Stimulated activated CD8-positive, alpha-beta memory T cell treated with anti-CD3 and anti-CD28 coated beads, Interleukin-2, amount 100 ng/mL, for 48 hours (primary cell): ENCODE measurements at regions not wholly inside any gene's neighbourhood (a gene's known extent, or its start where the extent isn't known, plus 50 kb on each side); places are given as distances from the start of the nearest gene placed in this dataset.
"Not testable (repeated sequence)": the region's sequence is repeated elsewhere in the genome, so short reads cannot be mapped to it uniquely, and the experiment has no call there.

Source experiments
- DNase-seq, 2 donors: peaks; one replicate each; pipeline ENCODE4 v3.0.0-alpha.2; 2020; ENCODE audit warnings: low read depth in 2 of 2

DNA sequence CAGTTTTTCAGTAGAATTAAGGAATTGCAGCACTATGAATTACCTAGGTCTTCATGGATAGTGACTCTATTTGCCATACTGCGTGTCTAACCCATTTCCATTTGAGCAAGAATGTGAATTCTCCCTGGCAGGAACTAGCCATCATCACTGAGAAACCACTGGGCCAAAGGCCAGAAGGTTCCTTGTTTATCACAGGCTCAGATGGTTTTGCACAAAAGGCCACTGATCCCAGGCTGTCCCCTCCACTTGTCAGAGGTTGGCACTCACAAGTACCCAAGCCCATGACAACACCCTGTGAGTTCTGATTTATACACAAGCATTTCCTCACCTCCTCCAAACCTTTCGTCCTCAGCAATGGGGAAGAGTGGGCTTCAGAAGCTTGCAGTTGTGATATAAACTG, 131.8 kb downstream of the FOXB1 start:
- DNase-seq = no peak

DNA sequence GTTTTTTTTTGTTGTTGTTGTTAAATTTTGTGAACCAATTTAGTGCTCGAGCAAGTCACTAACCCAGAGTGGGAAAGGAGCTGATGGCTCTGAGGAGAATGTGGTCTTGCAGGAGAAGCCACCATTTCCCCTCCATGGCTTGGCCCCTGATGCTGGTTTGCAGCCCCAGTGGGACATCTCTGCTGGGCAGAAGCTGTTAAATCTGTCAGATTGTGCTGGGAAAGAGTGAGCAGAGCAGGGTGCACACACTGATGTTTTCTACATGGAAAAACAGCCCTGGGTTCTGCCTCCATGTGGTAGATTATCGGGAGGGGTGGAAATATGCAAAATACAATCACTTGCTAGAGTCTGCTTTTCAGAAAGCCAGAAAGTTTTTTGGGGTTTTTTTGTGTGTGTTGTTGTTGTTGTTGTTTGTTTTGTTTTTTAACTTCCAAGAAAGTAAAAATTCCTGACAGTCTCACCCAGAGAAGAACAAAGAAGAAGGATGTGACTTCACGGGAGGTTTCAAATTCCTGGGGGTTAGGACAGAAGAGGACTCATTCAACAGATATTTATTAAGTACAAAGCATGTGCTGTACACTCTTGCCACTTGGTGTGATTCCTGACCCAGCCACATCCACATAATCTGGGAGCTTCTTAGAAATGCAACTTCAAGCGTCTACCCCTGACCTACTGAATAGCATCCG, 133.7 kb downstream of the FOXB1 start:
- no peak for DNase-seq

DNA sequence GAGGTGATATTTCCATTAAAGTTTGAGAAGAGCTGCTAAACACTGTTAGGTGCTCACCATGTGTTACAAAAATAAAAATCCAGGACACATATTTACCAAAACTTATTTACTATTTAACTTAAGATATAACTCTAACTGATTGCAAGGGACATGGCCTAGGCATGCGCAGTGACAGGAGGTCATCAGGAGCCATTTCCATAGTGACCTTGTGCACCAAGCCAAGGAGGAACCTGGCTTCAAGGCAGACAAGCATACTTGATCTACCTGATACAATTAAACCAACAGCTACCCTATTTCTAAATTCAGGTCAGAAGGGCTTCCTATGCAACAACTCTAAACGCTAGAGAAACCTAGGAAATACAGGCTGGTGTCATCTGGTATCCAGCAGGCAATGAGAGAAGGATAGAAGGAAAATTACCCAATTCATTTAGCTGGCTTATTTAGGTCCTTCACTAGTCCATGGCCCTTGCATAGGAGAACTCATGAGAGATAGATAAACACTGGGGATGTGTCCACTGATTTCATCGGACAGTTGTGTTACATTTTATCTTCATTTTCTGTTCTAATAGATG, 134.4 kb downstream of the FOXB1 start:
- no peak for DNase-seq

DNA sequence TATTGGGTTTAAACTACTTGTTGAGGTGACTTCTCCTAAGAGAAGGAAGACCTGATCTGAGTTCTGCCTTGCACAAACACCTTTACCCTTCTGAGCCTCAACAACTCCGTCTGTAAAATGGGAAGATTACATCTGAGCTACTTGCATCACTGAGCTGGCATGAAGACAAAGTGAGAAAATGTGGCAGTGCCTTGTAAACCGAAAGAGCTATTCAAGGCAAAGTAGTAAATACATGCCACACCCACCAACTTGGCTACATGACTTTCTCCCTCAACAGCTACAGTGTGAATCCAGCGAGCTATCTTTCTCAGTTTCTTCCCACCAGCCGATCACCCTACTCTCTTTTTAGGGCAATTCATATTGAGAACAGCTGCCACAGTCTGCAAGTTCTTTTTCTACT, 148.3 kb downstream of the FOXB1 start:
- no peak for DNase-seq

DNA sequence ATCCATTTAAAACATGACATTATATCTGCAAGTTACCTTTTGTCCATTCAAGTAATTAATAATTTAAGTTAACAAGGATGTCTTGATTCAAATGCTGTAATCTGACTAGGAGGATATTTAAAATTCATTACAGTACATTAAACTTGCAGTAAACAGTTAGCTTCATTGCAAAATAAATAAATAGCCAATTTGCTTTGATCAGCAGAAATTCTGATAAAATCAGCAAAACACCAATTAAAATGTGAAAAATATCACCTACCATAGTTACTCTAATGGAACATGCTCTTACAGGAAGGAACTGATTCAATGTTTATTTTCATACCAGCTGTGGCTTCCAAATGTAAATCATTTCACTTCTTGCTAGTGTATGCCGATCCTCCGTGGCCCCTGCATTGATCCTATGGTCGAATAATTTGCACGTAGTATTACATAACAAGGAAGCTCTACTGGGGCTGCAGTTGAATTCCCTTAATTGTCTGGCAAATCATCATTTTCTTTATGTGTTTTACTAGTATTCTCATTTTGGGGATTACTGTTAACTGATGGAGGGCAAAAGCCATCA, 150.7 kb downstream of the FOXB1 start:
- no peak for DNase-seq

DNA sequence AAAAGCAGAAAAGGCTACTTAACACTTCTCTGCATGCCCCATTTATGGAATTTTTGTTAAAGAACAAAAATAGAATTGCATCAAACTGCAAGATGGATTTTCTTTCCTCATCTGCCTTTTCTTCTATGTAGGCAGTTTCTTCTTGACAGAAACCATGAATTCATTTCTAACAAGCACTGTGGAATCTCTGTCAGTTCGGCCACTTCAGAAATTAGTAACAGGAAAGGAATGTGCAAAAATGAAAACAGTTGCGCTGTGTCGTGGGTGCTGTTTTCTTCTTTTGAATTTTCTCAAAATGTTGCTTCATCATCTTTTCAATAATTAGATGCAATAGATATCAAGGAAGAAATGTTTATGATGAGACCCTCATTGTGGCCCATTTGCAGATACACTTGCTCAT, 151.6 kb downstream of the FOXB1 start:
- no peak for DNase-seq

DNA sequence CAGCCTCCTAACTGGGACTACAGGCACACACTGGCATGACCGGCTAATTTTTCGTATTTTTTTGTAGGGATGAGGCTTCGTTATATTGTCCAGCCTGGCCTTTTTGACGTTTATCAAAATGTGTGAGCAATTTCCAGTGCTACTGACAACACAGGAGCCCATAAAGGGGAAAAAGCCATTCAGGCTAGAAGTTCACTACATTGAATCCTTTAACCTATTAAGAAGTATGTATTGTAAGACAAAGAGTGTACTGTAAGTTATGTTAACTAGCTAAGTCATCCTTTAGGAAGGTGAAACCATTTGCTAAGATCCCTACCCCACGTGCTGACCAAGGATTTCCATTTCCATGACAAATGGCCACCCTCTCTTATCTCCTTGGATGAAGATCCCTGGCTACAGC, 156.8 kb downstream of the FOXB1 start:
- DNase-seq = no peak

DNA sequence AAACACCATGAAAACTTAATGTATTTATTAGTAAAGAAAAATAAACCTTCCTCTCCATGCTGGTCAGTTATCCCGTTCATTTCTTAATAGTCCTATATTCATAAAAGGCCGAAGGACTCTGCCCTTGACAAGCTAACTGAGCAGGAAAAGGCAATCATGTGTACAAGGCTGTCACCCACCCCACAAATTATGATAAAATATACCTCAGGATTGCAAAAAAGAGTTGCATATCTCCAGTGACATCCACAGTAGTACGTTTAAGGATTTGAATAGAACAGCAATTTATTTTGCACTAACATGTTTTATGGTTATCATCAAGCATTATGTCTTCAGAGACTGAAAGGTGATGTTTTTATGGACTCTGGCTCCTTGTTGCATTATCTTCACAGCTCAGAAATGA, 157.6 kb downstream of the FOXB1 start:
- DNase-seq = no peak

DNA sequence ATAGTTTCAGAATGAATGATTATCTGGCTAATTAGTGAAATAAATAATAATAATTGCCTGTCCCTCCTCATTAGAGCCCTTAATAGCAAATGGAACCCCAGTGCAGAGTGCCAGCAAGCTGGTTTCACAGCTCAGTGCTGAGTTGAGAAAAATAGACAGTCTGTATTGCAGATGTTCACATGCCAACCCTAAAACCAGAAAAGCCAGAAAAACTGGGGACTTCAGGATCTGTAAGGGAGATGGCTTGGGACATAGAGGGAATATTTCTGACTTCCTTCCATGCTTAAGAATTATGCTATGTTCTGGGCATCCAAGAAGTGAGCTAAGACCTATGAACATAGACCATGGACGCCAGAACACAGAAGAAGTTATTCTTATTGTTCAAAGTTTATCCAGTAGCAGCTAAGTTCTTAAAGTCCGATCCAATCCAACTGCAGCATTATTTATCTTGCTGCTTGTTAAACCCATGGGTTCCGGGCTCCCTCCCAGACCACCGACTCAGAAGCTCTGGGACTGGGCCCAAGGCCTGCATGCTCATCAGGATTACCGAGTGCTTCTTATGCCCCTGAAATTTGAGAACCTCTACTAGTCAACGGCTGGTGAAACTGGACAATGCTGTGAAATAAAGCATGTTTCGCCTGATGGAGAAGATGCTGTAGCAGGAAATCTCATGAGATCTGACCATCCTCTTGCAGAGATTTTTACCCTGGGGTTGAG, 158.3 kb downstream of the FOXB1 start:
- DNase-seq = no peak

DNA sequence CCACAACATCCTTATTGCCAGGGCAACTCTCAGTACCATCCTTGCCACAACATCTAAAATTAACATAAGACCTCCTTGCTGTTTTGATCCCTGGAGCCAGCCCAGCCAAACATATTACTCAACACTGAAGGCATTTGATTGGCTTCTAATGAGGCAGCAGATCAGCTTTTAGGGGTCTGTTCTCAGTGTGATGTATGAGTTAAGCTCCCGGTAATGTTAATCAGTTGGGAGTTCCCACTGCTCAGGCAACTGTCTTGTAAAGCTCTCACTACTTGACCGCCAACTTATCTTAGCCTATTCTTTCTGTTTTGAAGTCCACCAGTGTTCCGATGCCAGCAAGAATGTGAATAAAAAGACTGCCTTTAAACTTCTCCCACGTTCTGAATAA, 158.9 kb downstream of the FOXB1 start:
- DNase-seq = no peak

DNA sequence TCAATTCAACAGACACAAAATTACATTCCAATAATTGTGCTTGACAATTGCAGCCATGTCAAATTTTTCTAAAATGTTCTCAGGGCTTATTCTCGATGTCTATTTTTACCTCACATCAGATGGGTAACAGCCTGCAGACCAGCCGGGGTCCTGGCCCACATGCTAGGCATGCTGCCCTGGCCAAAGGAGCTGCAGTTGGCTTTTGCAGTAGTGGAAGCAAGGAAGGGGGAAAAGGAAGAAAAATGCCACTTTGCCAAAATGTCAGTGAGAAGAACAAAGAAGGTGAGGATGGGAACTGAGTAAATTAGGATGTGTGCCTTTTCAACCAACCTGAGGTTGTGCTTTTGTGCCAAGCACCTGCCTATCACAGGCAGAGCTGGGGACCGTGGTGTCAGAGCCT, 161.0 kb downstream of the FOXB1 start:
- no peak for DNase-seq

DNA sequence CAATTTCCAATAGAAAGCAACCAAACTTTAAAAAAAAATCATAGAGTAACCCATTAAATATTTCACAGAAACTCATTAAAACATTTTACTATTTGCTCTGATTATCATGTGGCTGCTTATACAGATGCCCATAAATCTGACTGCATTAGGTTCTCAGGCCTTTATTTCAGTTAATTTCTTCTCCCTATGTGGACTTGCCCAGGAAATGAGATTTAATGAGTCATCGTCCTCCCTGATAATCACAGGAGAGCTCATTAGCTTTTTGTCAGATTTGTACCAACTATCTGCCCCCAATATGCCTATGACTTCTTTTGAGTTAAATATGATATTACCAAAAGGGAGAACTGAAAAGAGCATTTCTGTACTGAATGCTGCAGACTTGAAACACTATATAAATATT, 168.0 kb downstream of the FOXB1 start:
- no peak for DNase-seq

DNA sequence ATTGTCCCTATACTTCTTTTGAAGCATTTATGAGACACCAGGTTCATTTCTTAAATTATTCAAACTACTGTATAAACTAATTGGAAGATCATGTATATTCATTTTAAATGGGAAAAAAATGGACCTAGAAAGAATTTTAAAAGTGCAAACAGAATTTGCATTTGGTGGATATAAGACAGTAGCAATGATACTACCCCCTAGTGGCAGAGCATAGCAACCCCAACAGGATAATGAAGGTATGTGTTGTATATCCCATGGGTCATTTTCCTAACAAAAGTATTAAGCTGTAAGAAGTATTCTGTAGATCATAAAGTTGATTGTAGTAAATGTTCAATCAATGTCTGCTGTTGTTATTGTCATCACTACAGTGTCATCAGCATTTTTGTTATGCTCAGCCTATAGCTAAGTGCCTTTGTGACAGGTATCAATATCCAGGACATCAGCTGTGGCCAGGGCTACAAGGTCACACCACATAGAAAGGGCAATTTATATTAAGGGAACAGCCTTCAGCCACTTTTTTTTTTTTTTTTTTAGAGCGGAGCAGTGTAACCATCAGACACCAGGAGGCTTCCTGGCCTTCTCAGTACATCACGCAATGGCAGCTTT, 175.8 kb downstream of the FOXB1 start:
- DNase-seq = no peak

DNA sequence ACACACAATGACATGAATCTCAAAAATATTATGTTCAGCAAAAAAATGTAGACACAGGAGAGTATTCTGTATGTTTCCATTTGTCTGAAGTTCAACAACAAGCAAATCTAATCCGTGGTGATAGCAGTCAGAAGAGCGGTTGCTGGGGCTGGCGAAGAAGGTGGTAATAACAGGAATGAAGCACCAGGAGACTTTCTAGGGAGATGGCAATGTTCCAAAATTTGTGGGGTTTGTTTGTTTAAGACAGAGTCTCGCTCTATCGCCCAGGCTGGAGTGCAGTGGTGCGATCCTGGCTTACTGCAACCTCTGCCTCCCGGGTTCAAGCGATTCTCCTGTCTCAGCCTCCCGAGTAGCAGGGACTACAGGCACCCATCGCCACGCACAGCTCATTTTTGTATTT, 177.8 kb downstream of the FOXB1 start:
- DNase-seq = not testable (repeated sequence)

DNA sequence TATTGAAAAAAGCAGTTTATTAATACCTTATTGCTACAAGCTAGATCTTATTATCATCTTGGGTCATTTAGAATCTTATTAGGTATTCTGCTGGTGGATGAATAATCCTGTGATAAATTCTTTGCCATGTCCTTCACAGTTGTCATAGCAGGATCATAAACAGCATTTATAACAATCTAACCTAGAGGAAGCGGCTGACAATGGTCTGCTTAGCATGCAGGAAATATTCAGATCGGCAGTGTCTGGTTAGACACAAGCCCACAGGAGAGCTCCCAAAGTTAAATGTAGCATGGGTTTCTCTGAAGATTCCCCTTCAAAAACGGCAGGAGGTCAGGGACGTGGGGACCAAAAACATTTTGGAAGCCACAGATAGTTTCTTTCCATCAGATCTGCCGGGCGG, 179.3 kb downstream of the FOXB1 start:
- DNase-seq = no peak

DNA sequence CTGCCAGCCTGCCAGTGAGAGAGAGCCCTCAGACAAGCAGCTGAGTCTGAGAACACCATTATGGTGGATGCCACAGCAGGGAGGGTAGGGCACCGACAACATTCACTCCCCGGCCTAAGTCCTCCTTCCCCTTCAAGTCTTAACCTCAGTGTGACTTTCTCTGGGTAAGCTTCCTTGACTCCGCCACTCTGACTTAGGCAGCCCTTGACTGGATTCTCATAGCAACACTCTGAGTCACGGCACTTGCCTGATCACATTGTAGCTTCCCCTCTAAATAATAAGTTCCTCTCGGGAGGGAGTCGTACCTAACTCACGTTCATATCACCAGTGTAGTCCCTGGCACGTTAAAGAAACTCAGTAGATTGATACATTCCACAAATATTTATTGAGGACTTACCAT, 180.5 kb downstream of the FOXB1 start:
- no peak for DNase-seq

DNA sequence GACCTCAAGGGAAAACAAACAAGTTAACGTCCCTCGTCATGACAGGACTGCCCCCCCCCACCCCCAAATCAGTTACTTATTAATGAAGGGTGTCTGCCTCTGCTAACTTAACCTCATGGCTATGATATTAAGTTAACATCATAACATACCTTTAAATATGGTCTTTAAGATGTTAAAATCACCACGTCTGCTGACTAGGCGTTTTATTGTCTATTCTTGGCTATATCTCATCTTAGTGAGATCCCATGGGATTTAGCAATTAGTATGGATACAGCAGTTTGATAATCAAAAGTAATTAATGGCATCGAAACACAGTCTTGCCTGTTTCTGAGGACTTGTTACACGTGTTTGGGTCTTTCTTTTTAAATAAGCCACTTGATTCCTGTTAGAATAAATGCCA, 186.9 kb downstream of the FOXB1 start:
- DNase-seq = no peak

DNA sequence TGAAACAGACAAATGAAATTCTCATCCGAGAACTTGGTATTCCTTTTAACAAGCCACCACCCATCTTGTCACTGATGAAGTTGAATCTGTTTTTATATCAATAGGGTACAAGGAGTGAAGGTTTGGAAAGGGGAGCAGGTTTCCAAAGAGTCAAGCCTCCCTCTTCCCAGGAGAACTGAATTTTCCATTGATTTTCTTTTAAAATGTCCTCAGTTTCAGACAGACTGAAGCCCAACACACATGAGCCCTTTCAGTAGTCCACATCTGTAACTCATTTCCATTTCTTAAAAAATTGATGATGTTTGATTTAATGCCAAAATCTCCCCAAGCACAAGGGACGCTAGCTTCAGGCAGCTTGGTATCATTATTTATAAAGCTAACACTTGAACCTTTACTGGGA, 187.7 kb downstream of the FOXB1 start:
- no peak for DNase-seq

DNA sequence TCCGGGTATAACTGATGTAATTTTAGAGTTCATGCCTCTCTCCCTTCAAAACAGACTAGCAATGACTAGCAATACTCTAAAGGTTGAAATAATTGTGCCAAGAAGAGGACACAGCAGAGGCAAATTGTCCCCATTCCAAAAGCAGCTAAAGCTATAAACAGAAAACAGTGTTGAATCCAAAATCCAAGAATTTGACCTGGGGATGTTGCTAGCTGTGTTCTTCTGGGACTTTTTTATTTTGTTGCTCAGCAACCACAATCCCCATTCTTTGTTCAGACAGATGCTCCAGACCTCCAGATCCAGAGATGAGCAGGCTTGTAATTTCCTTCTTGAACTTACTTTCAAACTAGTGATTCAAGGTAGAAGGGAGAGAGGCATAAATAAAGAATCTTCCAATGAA, 191.5 kb downstream of the FOXB1 start:
- no peak for DNase-seq

DNA sequence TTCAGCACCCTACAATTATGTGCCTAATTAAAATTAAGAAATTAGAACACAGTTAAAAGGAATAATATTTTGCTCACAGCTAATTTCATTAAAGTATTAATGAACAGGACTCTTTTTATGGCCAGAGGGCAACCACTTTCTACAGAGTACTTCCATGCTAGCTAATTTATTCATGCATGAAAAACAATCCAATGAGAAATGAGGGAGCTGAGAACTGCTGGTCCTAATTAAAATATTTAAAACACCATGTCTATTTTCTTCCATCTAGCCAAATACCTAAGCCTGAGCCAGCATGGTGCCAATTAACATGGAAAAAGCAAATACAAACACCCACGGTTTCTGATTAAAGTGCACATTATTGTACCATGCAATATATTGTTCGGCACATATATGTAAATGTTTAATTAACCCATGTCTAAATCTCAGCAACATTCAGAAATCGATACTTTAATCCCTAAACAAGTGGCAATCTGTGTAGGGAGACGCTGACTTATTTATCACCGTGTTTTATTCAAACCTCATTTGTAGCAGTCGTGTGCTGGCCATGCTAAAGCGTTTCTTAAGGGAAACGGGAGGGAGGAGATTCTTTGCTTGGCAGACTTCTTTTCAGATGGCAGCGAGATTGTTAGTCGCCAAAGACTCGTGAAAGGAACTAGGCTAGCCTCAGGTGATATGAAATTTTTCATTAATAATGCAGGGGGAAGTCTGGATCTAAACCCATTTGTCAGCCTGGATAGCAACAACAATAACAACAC, 193.5 kb downstream of the ANXA2 start:
- no peak for DNase-seq

DNA sequence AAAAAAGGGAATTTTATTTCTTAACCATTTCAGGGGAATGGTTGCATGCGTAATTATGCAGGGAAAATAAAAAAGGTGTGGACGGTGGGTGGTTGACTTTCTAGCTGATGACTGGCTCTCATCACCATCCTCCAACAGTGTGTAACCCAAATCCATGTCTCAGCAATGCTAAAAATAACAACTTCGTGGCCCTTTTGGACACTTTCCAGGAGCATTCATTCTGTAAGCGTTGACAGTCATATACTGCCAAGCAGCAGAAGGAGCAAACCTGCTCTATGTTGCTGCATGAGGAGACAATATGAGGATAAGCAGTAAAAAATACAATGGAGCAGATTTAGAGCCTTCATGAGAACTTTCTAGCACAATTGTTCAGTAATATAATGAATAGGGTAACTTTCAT, 189.1 kb downstream of the ANXA2 start:
- no peak for DNase-seq

DNA sequence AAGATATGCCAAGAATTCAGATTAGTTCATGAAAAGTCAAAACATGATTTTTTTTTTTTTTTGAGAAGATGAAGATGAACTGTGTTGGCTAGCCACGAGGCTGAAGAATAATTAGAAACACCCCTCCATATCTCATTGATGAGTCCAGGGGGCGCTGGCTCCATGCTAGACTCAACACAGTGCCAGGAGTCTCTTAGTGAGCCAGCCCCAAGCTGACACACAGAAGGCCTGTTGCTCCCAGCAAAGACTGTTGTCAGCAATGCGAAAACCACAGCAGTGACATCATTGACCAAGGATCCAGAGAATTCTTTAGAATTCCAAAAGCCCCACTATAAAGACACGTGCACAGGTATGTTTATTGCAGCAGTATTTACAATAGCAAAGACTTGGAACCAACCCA, 185.2 kb downstream of the ANXA2 start:
- DNase-seq = no peak
